GM21576 (cell line): ENCODE measurements at regions not wholly inside any gene's neighbourhood (a gene's known extent, or its start where the extent isn't known, plus 50 kb on each side); places are given as distances from the start of the nearest gene placed in this dataset.
"Not testable (repeated sequence)": the region's sequence is repeated elsewhere in the genome, so short reads cannot be mapped to it uniquely, and the experiment has no call there.

ENCODE experiments used
- ATAC-seq: cut with Tn5 transposase; IDR thresholded peaks from one replicate; pipeline ENCODE4 v1.9.1; 2021; ENCODE audit warnings: mild to moderate bottlenecking, moderate library complexity; ENCODE audit not compliant: unreplicated experiment

DNA sequence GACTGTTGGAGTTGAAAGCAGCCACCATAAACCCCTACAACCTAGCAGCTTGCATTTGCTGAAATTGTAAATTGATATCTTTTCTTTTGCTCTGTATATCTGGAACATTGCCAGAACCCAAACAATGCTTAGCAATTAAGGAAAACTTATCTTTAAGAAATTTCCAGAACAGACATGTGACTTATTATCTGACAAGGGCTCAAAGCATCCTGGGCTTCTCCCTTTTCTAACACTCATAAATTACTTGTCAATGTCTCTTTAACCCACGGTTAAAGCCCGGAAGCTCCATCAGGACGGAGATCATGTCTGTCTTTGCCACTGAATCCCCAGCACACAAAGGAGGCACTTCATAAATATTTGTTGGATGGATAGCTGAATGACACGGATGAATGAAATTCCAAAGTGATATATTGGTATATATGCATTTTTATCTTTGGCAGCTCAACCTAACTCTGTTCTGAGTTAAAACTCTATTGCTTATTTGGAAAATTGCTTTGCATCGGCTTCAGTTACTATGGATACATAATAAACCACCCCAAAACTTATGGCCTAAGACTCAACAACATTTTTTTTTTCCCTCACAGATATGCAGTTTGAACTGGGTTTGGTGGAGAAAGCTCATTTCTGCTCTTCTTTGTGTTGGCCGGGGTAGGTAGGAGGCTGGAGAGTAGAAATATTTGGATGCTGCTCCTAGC is 103.1 kb upstream of the CLINT1 start:
- no peak for ATAC-seq

DNA sequence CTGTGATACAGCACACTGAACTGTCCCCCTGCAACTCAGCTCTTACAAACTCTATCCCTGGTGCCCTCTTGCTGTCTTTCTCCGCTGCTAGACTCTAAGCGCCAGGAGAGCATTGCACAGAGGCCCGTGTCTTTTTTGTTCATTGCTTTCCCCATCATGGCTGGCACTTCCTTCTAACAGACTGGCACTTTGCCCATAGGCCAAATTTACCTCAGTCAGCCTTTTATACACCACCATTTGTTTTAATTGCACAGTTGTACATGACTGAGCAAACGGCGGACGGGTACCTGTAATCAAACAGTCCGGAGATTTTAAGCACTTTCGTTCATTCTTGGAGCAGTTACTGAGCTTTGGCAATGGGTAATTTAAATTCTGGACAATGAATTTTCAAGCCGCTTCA is 102.2 kb upstream of the CLINT1 start:
- no peak for ATAC-seq

DNA sequence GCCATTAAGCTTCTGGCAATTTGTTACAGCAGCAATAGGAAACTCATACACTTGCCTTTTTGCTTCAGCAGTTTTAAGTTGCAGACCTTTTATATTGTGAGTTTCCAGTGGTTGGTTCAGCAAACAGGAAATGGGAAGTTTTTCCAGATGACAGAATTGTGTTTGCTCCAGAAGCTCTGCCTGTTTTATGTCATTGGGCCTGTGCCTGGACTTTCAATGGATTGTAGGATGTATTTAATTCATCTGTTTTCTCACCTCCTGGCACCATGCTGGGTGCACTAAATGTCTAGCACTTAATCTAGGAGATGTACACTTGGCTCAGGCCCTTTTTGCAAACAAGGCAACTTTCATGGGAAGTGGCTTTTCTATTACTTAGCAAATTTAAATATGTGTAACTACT is 100.4 kb upstream of the CLINT1 start:
- ATAC-seq = no peak

DNA sequence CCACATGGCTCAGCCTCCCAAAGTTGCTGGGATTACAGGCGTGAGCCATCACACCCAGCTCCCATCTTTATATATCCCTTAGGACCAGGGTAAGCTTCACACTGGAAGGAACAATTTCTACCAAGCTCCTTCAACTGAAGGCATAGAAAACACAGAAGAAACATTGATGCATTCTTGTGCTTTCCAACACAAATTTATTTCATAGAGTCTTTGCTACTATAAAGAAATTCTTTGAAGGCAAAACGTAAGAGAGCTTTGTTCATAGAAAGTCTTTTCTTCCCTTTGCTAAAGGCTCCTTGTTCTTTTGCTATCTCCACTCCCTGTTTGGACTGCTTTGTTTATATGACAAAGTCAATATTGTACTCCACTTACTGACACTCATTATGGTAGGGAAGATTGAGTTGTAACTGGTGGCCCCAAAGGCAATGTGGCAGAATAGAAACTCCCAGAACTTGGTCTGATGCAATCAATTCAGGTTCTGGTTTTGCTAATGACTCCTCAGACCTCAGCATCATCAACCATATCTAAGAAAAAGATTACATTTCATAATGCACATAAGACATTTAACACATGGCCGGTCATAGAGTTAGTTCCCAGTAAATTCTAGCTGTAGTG is 97.4 kb upstream of the CLINT1 start:
- ATAC-seq = no peak

DNA sequence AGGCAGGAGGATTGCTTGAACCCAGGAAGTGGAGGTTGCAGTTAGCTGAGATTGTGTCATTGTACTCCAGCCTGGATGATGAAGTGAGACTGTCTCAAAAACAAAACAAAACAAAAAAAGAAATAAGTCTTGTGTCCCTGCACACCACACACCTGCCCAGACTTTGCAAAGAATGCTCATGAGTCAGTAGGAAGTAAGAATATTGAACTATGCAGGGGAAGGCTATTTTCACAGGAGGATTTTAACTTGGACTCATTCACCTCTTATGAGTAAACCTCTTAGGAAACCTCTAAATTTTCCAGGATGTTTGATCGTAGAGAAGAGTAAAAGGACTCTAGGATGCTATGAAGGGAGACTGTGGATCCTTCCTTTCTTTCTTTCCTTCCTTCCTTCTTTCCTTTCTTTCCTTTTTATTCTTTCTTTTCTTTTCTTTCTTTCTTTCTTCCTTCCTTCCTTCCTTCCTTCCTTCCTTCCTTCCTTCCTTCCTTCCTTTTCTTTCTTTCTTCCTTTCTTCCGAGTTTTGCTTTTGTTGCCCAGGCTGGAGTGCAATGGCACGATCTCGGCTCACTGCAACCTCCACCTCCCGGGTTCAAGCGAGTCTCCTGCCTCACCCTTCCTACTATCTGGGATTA is 96.7 kb upstream of the CLINT1 start:
- no peak for ATAC-seq

DNA sequence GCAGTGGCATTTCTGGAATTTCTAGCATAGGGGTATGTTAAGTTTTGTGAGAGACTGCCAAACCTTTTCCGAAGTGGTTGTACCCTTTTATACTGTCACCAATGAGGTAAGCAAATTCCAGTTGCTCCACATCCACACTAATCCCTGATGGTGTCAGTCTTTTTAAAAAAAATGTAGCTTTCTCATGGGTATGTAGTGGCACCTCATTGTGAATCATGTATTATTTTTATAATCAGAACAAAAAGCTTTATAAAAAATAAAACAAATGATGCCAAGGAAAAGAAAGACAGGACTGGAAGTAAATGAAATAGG is 93.4 kb upstream of the CLINT1 start:
- no peak for ATAC-seq

DNA sequence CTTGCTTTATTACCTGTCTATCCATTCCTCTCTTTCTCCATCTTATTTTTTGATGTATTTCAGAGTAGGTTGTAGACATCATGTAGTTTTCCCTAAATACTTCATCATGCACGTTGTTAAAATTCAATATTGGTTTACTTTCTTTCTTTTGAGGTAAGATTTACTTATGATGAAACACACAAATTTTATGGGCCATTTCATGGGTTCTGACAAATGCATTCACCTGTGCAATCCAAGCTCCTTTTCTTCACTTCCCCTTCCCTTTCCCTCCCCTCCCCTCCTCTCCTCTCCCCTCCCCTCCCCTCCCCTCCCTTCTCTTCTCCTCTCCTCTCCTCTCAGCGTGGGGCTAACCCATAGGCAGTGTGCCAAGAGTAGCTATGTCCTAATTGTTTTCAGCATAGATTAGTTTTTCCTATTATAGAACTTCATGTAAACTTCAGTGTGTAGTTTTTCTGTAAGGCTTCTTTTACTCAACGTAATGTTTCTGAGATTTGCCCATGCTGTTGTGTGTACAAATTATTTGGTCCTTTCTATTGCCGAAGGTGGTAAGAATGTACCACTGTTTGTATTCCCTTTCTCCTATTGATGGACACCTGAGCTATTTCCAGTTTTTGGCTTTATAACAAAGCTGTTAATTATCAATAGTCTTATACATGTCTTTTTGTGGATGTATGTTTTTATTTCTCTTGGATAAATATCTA is 92.9 kb upstream of the CLINT1 start:
- ATAC-seq = no peak

DNA sequence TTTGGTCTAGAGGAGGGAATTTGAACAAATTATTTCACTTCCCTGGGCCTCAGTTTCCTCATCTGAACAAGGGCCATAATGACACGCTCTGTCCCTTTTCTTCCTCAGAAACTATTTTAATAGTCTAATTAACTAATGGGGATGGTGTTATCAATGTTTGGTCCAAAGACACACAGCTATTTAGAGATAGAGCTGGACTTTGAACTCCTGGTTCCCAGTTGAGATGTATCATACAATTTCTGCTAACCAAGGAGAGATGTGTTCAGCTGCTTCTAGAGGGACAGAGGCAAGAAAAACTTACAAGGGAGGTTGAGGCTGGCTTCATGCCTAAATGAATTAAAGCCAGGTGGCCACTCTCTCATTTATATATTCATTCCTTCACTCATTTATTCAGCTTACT is 90.6 kb upstream of the CLINT1 start:
- ATAC-seq = no peak

DNA sequence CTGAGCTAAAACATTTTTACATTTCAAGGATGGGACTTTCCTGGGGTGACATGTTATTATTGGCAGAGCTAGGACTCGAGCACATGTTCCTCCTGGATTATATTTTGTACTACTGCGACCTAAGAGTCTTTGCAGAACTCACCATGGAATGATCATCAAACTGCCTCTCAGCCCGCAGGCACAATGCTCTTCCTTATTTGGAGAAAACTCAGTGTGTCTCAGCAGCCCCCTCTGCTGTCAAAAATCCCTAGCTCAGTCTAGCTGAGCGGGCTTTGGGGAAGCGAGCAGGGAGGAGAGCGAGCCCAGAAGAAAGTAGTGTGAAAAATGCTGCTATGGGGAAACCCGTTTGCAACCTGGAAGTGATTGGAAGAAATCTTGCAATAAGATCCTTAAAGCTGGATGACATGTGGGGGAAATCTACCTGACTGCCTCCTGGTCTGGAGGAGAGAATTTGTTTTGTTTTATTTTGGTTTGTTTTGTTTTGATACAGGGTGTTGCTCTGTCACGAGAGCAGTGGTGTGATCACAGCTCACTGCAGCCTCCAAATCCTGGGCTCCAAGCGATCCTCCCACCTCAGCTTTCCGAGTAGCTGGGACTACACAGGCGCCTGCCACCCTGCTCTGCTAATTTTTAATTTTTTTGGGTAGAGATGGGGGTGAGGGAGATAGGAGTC is 89.9 kb upstream of the CLINT1 start:
- ATAC-seq = peak; percentile 90

DNA sequence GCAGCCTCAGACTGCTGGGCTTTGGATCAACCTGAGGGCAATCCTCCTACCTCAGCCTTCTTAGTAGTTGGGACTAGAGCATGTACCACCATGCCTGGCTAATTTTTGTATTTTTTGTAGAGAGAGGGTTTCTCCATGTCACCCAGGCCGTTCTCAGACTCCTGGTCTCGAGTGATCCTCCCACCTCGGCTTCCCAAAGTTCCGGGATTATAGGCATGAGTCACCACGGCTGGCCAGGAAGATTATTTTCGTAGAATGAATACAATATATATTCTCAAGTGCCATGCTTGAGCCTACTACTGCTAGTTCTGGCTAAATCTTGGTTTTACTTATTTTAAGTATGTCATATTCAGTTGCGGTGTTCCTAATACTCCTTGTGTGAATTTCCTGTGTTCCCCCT is 88.2 kb upstream of the CLINT1 start:
- ATAC-seq = no peak

DNA sequence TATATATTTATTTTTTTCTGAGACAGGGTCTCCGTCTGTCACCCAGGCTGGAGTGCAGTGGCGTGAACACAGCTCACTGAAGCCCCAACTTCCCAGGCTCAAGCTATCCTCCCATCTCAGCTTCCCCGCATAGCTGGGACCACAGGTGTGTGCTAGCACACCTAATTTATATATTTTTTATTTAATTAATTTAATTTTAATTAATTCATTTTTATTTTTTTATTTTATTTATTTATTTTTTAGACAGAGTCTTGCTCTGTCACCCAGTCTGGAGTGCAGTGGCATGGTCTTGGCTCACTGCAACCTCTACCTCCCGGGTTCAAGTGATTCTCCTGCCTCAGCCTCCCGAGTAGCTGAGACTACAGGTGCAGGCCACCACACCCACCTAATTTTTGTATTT is 86.9 kb upstream of the CLINT1 start:
- ATAC-seq = not testable (repeated sequence)

DNA sequence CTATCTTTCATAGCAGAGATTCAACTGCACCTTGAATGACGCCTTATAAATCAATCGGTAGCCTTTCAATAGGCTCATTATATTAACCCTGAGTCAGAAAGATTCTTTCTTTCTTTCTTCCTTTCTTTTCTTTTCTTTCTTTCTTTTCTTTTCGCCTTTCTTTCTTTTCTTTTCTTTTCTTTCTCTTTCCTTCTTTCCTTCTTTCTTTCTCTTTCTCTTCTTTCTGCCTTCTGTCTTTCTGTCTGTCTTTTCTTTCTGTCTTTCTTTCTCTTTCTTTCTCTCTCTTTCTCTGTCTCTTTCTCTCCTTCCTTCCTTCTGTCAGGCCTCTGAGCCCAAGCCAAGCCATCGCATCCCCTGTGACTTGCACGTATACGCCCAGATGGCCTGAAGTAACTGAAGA is 86.0 kb upstream of the CLINT1 start:
- ATAC-seq = no peak

DNA sequence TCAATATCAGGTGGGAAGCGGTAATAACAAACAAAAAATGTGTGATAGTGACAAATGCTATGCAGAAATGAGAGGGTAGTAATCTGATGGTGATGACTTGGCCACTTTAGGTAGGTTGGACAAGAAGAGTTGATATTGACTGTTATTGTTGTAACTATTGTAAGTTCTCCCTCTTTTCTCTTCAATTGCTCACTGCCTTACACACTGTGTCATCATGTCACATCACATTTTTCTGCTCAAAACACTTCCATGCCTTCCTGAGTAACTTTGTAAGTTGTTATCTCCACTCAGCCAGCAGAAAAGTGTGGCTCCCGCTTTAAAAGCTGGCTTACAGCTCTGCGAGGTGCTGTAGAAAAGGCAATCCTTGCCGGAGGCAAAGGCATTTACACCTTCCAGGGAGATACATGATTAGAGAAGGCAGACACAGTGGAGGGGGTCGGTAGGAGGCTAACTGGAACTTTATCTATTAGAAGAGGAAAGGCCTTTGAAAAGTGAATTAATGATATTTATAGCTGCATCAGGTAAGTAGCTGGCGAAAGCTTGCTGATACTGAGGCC is 85.2 kb upstream of the CLINT1 start:
- ATAC-seq = no peak

DNA sequence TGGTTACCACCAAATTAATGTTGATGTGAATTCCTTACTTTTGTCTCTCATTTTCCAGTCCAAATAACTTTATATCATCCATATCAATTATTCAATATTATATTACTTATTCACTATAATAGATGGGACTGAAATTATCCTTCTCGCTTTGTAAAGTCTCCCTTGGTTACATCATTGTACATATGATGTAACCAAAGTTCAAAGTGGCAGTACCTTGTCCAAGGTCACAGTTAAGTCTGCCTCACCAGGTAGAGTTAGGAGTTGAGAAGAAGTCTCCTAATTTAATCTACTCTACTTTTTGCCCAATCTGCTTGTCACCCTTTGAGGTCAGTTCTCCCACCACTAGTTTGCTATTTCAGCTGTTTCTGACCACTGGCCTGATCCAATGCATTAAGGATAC is 83.7 kb upstream of the CLINT1 start:
- no peak for ATAC-seq

DNA sequence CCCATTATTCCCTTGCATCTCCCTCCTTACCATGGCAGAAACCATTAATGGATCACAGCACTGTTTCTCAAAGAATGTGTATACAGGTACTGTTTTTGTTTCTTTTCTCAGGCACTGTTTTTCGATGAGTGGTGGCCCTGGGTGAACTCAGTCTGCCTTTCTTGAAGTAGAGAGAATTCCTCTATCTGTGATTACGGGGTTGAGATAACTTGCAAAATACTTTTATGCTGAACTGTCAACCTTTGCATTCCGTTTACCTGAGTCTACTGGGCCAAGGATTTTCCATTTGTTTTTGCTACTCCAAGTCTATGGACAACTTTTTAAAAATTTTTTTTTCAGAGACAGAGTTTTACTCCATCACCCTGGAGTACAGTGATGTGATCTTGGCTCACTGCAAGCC is 82.7 kb upstream of the CLINT1 start:
- ATAC-seq = no peak

DNA sequence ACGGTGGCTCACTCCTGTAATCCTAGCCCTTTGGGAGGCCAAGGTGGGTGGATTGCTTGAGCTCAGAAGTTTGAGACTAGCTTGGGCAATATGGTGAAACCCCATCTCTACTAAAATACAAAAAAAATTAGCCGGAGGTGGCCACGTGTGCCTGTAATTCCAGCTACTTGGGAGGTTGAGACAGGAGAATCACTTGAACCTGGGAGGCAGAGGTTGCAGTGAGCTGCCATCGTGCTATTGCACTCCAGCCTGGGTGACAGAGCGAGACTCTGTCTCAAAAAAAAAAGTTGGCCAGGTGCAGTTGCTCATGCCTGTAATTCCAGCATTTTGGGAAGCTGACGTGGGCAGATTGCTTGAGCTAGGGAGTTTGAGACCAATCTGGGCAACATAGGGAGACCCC is 79.2 kb upstream of the CLINT1 start:
- not testable (repeated sequence) for ATAC-seq

DNA sequence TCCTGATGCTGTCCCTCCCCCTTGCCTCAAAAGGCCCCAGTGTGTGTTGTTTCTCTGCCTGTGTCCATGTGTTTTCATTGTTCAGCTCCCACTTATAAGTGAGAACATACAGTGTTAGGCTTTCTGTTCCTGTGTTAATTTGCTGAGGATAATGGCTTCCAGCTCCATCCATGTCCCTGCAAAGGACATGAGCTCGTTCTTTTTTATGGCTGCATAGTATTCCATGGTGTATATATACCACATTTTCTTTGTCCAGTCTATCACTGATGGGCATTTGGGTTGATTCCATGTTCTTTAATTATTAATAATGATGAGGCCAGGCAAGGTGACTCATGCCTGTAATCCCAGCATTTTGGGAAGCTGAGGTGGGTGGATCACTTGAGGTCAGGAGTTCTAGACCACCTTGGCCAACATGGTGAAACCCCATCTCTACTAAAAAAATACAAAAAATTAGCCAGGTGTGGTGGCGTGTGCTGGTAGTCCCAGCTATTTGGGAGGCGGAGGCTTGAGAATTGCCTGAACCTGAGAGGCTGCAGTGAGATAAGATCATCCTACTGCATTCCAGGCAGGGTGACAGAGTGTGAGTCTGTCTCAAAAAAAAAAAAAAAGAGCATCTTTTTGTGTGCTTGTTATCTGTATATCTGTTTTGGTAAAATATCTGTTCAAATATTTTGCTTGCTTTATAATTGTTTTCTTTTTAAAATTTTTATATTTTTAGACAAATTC is 78.0 kb upstream of the CLINT1 start:
- ATAC-seq = not testable (repeated sequence)

DNA sequence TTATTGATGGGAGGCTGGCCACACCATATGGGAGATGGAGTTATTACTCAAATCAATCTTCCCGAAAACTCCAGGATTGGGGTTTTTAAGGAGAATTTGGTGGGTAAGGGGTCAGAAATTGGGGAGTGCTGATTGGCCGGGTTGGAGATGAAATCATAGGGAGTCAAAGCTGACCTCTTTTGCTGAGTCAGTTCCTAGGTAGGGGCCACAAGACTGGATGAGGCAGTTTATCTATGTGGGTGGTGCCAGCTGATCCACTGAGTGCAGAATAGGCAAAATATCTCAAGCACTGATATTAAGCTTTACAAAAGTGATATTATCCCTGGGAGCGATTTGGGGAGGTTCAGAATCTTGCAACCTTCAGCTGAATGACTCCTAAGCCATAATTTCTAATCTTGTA is 75.7 kb upstream of the CLINT1 start:
- no peak for ATAC-seq

DNA sequence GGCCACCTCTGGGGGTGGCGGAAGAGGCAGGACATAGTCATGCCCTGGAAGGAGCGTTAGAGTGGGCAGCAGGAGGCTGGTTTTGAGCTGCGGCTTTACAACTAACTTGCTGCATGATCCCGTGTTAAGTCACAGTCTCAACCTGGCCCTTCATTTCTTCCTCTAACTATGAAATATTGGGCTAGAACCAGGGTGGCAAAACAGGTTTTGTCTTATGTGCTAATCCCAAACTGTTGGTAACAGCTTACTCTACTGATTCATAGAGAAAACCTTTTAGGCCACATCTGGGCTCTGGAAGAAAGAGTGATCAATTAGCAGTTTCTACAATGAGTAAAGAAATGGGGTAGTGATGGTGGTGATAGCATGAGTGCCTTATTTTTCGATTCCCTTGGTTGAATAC is 74.1 kb upstream of the CLINT1 start:
- ATAC-seq = no peak

DNA sequence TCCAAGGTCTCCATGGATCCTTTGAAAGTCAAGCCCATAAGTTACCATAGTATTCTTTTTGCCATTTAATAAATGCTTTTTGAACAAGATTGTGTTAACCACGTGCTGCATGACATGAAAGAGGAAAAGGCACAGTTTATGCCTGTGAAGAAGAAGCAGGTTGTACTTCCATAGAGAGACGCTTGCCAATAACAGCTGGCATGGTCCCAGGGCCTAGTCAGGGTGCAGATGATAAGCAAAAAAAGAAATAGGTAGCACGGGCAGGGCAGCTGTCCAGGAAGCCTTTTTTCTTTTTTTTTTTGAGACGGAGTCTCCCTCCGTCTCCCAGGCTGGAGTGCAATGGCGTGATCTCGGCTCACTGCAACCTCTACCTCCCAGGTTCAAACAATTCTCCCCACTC is 71.8 kb upstream of the CLINT1 start:
- no peak for ATAC-seq

DNA sequence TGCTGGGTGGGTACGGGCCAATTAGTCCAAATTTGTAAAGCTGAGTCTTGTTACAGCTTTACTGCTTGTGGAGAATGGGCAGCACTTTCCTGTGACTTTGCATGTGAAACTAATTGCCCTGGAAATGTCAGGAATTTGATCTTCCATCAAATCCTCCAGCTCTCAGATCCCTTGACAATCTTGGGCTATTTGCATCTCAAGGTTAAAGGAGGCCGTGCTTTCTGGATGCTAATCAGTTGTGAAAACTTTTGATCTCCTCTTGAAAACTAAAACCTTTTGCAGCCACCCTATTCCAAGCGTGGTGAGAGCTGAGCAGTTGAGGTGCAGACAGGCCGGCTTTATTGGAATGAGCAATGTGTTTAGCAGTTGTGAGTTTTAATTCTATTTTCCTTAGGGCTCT is 68.0 kb upstream of the CLINT1 start:
- no peak for ATAC-seq
